AG09309 (cell line): ENCODE measurements at regions not wholly inside any gene's neighbourhood (a gene's known extent, or its start where the extent isn't known, plus 50 kb on each side); places are given as distances from the start of the nearest gene placed in this dataset.

Experiments used
- DNase-seq: peaks from one replicate; pipeline ENCODE4 v3.0.0-alpha.2; 2010; ENCODE audit warnings: low read depth
- H3K4me3 ChIP-seq: 2 replicates; pipeline ENCODE4 v1.5.1; 2011; ENCODE audit warnings: mild to moderate bottlenecking, low read depth, low read length, moderate library complexity; ENCODE audit not compliant: control insufficient read depth
- CTCF ChIP-seq: IDR thresholded peaks from 2 replicates; pipeline ENCODE4 v1.5.1; 2011; ENCODE audit warnings: mild to moderate bottlenecking, low read depth, low read length, inconsistent platforms; ENCODE audit not compliant: insufficient read depth, control insufficient read depth; ENCODE audit errors: missing control alignments

- no peak for DNase-seq
- no peak for TF ChIP-seq CTCF
- H3K4me3 ChIP-seq, result no peak overlapping the region
Observed at GRCh38 chr11:106581399-106581798, 436.9 kb downstream of the GUCY1A2 start.

GRCh38 chr11:106585061-106585460 lies 433.2 kb downstream of the GUCY1A2 start:
- DNase-seq, result peak; percentile 38
- H3K4me3 ChIP-seq, result no peak overlapping the region
- TF ChIP-seq CTCF, result peak; percentile 61

- H3K4me3 ChIP-seq, result no peak overlapping the region
- TF ChIP-seq CTCF, result no peak
- no peak for DNase-seq
Observed at GRCh38 chr11:106594751-106595351, 423.4 kb downstream of the GUCY1A2 start.

- H3K4me3 ChIP-seq, result no peak overlapping the region
- TF ChIP-seq CTCF, result no peak
- no peak for DNase-seq
Observed at GRCh38 chr11:106601684-106602297, 416.5 kb downstream of the GUCY1A2 start.

GRCh38 chr11:106608677-106609076 lies 409.6 kb downstream of the GUCY1A2 start:
- peak; percentile 13 for DNase-seq

GRCh38 chr11:106614262-106614661 lies 404.0 kb downstream of the GUCY1A2 start:
- no peak for TF ChIP-seq CTCF
- DNase-seq, result no peak
- no peak overlapping the region for H3K4me3 ChIP-seq

More at GRCh38 chr11:106608677-106609076, 409.6 kb downstream of the GUCY1A2 start:
- H3K4me3 ChIP-seq, result no peak overlapping the region
- no peak for TF ChIP-seq CTCF

GRCh38 chr11:106619320-106619990 lies 398.8 kb downstream of the GUCY1A2 start:
- no peak for TF ChIP-seq CTCF
- DNase-seq, result no peak
- H3K4me3 ChIP-seq, result no peak overlapping the region
